GM21367 (cell line): ENCODE measurements at regions not wholly inside any gene's neighbourhood (a gene's known extent, or its start where the extent isn't known, plus 50 kb on each side); places are given as distances from the start of the nearest gene placed in this dataset.
A peak's percentile ranks its signal among the peaks of the same experiment; 100 is the strongest.
"Not testable (repeated sequence)": the region's sequence is repeated elsewhere in the genome, so short reads cannot be mapped to it uniquely, and the experiment has no call there.

ENCODE experiments used
- ATAC-seq: cut with Tn5 transposase; IDR thresholded peaks from one replicate; pipeline ENCODE4 v1.9.1; 2021; ENCODE audit not compliant: unreplicated experiment

GRCh38 chr6:105676857-105677256 lies 274.0 kb upstream of the PREP start:
- ATAC-seq, result no peak

GRCh38 chr6:105675715-105676397 lies 273.0 kb upstream of the PREP start:
- ATAC-seq, result no peak

GRCh38 chr6:105672856-105673538 lies 270.1 kb upstream of the PREP start:
- ATAC-seq, result not testable (repeated sequence)

- no peak for ATAC-seq
Observed at GRCh38 chr6:105669232-105669631, 266.4 kb upstream of the PREP start.

GRCh38 chr6:105667056-105667455 lies 264.2 kb upstream of the PREP start:
- ATAC-seq, result no peak

- ATAC-seq, result no peak
Observed at GRCh38 chr6:105664931-105665330, 262.0 kb upstream of the PREP start.

GRCh38 chr6:105651969-105652368 lies 249.1 kb upstream of the PREP start:
- ATAC-seq, result no peak

GRCh38 chr6:105650347-105650746 lies 247.5 kb upstream of the PREP start:
- ATAC-seq, result no peak

GRCh38 chr6:105649192-105649591 lies 246.3 kb upstream of the PREP start:
- no peak for ATAC-seq

- no peak for ATAC-seq
Observed at GRCh38 chr6:105648276-105648675, 245.4 kb upstream of the PREP start.

- peak; percentile 86 for ATAC-seq
Observed at GRCh38 chr6:105646391-105646867, 243.5 kb upstream of the PREP start.

- no peak for ATAC-seq
Observed at GRCh38 chr6:105645958-105646357, 243.1 kb upstream of the PREP start.

- ATAC-seq, result no peak
Observed at GRCh38 chr6:105645156-105645555, 242.3 kb upstream of the PREP start.

GRCh38 chr6:105644691-105645090 lies 241.8 kb upstream of the PREP start:
- ATAC-seq, result no peak

GRCh38 chr6:105644073-105644489 lies 241.2 kb upstream of the PREP start:
- no peak for ATAC-seq

GRCh38 chr6:105642708-105643107 lies 239.8 kb upstream of the PREP start:
- no peak for ATAC-seq

- ATAC-seq, result no peak
Observed at GRCh38 chr6:105641504-105641903, 238.6 kb upstream of the PREP start.

GRCh38 chr6:105639124-105639523 lies 236.2 kb upstream of the PREP start:
- no peak for ATAC-seq

GRCh38 chr6:105633814-105634213 lies 230.9 kb upstream of the PREP start:
- no peak for ATAC-seq

- no peak for ATAC-seq
Observed at GRCh38 chr6:105628156-105628860, 225.4 kb upstream of the PREP start.

- ATAC-seq, result no peak
Observed at GRCh38 chr6:105626295-105627158, 223.6 kb upstream of the PREP start.
